Liver (tissue), 3 donors: ENCODE measurements at regions not wholly inside any gene's neighbourhood (a gene's known extent, or its start where the extent isn't known, plus 50 kb on each side); places are given as distances from the start of the nearest gene placed in this dataset.

Experiments used
- ATF3 ChIP-seq: IDR thresholded peaks from 2 replicates; pipeline ENCODE4 v1.6.1; 2016; ENCODE audit warnings: antibody characterized with exemption
- EGR1 ChIP-seq, 2 donors: IDR thresholded peaks; 2 replicates each; pipeline ENCODE4 v1.6.1; 2016 to 2018; ENCODE audit warnings: antibody characterized with exemption in 2 of 2, low read depth in 2 of 2
- GABPA ChIP-seq, 2 donors: IDR thresholded peaks in 1 of 2; conservative IDR thresholded peaks in 1 of 2; 2 replicates each; pipeline ENCODE4 v1.6.1; 2016; ENCODE audit warnings: antibody characterized with exemption in 2 of 2, mild to moderate bottlenecking in 1 of 2, moderate library complexity in 1 of 2
- HNF4A ChIP-seq, 2 donors: conservative IDR thresholded peaks; 2 replicates each; pipeline ENCODE4 v1.6.1; 2016; ENCODE audit warnings: antibody characterized with exemption in 2 of 2, mild to moderate bottlenecking in 2 of 2
- JUND ChIP-seq, 2 donors: IDR thresholded peaks; 2 replicates each; pipeline ENCODE4 v1.6.1; 2016; ENCODE audit warnings: antibody characterized with exemption in 2 of 2
- NR2F2 ChIP-seq: IDR thresholded peaks from 2 replicates; pipeline ENCODE4 v1.6.1; 2016; ENCODE audit warnings: antibody characterized with exemption
- SP1 ChIP-seq: IDR thresholded peaks from 2 replicates; pipeline ENCODE4 v1.6.1; 2018; ENCODE audit warnings: antibody characterized with exemption, mild to moderate bottlenecking
- TAF1 ChIP-seq: conservative IDR thresholded peaks from 2 replicates; pipeline ENCODE4 v1.6.1; 2016; ENCODE audit warnings: antibody characterized with exemption, mild to moderate bottlenecking
- YY1 ChIP-seq: IDR thresholded peaks from 2 replicates; pipeline ENCODE4 v1.6.1; 2016; ENCODE audit warnings: antibody characterized with exemption, mild to moderate bottlenecking
- TF ChIP-seq, protein P1 (sequence below): IDR thresholded peaks from 2 replicates; pipeline ENCODE4 v1.6.1; 2016; ENCODE audit warnings: antibody characterized with exemption
- TF ChIP-seq, protein P2 (sequence below): fragments of 150-350 bp; IDR thresholded peaks from 2 replicates; pipeline ENCODE4 v1.5.1; 2017; ENCODE audit warnings: improper control_type of control experiment, low read depth, low read length; ENCODE audit not compliant: missing input control
- TF ChIP-seq, protein P3 (sequence below): IDR thresholded peaks from 2 replicates; pipeline ENCODE4 v1.6.1; 2016; ENCODE audit warnings: antibody characterized with exemption, mild to moderate bottlenecking
- donor health status: healthy.
- donor health status: healthy.

- TF ChIP-seq, protein P1, sequence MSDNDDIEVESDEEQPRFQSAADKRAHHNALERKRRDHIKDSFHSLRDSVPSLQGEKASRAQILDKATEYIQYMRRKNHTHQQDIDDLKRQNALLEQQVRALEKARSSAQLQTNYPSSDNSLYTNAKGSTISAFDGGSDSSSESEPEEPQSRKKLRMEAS, result no peak
- TF ChIP-seq, protein P2, sequence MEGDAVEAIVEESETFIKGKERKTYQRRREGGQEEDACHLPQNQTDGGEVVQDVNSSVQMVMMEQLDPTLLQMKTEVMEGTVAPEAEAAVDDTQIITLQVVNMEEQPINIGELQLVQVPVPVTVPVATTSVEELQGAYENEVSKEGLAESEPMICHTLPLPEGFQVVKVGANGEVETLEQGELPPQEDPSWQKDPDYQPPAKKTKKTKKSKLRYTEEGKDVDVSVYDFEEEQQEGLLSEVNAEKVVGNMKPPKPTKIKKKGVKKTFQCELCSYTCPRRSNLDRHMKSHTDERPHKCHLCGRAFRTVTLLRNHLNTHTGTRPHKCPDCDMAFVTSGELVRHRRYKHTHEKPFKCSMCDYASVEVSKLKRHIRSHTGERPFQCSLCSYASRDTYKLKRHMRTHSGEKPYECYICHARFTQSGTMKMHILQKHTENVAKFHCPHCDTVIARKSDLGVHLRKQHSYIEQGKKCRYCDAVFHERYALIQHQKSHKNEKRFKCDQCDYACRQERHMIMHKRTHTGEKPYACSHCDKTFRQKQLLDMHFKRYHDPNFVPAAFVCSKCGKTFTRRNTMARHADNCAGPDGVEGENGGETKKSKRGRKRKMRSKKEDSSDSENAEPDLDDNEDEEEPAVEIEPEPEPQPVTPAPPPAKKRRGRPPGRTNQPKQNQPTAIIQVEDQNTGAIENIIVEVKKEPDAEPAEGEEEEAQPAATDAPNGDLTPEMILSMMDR, result no peak
- TF ChIP-seq, protein P3, sequence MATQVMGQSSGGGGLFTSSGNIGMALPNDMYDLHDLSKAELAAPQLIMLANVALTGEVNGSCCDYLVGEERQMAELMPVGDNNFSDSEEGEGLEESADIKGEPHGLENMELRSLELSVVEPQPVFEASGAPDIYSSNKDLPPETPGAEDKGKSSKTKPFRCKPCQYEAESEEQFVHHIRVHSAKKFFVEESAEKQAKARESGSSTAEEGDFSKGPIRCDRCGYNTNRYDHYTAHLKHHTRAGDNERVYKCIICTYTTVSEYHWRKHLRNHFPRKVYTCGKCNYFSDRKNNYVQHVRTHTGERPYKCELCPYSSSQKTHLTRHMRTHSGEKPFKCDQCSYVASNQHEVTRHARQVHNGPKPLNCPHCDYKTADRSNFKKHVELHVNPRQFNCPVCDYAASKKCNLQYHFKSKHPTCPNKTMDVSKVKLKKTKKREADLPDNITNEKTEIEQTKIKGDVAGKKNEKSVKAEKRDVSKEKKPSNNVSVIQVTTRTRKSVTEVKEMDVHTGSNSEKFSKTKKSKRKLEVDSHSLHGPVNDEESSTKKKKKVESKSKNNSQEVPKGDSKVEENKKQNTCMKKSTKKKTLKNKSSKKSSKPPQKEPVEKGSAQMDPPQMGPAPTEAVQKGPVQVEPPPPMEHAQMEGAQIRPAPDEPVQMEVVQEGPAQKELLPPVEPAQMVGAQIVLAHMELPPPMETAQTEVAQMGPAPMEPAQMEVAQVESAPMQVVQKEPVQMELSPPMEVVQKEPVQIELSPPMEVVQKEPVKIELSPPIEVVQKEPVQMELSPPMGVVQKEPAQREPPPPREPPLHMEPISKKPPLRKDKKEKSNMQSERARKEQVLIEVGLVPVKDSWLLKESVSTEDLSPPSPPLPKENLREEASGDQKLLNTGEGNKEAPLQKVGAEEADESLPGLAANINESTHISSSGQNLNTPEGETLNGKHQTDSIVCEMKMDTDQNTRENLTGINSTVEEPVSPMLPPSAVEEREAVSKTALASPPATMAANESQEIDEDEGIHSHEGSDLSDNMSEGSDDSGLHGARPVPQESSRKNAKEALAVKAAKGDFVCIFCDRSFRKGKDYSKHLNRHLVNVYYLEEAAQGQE, result no peak
- TF ChIP-seq YY1 (no peak), TAF1 (no peak), HNF4A (conservative IDR thresholded peaks at IDR 0.05) (no peak), ATF3 (no peak), EGR1 (IDR thresholded peaks at IDR 0.05; ENCODE audit: low read depth in 2 of 2) (no peak), SP1 (no peak), JUND (IDR thresholded peaks at IDR 0.05) (no peak), NR2F2 (no peak), GABPA (IDR thresholded peaks at IDR 0.05 in 1 of 2, conservative IDR thresholded peaks at IDR 0.05 in 1 of 2) (no peak)
These were observed 134.8 kb downstream of the OAT start for GRCh38 chr10:124283949-124284250.
